ENCODE measurements at regions not wholly inside any gene's neighbourhood (a gene's known extent, or its start where the extent isn't known, plus 50 kb on each side); places are given as distances from the start of the nearest gene placed in this dataset.

DNA sequence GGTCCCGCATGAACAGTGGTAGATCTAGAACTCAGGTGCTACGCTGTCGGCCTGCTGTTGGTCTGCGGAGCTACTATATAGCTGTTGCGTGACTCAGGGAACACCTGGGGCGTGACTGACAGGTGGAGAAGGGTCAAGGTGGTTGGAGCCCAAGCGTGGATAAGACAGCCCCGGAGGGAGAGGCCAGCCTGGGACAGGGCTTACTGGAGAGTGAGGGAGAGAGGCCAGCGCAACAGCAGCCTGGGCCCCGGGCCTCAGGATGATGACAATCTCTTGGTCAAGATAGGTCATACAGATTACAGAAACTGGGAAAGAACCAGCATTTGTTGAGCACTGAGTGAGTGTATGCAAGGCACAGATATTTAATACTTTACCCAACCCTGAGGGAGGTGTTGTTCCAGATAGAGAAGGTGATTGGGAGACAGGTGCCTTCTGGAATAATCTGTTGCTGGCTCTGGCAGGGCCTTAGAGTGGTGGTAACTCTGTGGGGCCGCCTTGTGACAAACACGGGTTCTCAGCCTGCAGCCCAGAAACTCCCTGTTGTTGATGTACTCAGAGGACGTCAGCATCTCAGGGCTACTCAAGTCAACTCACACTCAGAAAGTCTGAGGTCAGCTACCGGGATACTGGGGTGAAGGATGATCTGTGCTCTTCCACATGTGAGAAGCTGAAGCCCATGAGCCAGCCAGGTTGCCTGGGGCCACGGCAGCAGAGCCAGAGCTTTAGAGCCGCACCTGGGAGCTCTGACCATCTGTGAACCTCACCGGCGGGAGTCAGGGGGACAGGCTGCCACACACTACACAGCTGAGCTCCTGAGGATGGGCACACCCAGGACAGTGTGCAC, 265.4 kb upstream of the HES1 start:
- TF ChIP-seq MAX (IDR thresholded peaks at IDR 0.05; ENCODE audit: low read depth, low read length), result no peak
- TF ChIP-seq POLR2A (IDR thresholded peaks at IDR 0.05; ENCODE audit: extremely low read depth, insufficient read length), result no peak
- TF ChIP-seq, protein P1, sequence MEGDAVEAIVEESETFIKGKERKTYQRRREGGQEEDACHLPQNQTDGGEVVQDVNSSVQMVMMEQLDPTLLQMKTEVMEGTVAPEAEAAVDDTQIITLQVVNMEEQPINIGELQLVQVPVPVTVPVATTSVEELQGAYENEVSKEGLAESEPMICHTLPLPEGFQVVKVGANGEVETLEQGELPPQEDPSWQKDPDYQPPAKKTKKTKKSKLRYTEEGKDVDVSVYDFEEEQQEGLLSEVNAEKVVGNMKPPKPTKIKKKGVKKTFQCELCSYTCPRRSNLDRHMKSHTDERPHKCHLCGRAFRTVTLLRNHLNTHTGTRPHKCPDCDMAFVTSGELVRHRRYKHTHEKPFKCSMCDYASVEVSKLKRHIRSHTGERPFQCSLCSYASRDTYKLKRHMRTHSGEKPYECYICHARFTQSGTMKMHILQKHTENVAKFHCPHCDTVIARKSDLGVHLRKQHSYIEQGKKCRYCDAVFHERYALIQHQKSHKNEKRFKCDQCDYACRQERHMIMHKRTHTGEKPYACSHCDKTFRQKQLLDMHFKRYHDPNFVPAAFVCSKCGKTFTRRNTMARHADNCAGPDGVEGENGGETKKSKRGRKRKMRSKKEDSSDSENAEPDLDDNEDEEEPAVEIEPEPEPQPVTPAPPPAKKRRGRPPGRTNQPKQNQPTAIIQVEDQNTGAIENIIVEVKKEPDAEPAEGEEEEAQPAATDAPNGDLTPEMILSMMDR (IDR thresholded peaks at IDR 0.05; ENCODE audit: low read depth, low read length), result no peak
- TF ChIP-seq MYC (IDR thresholded peaks at IDR 0.05; ENCODE audit: low read depth, low read length), result no peak
- no peak for DNase-seq (ENCODE audit: low read depth)
- no peak overlapping the region for H3K4me3 ChIP-seq (ENCODE audit: low read depth, low read length)

DNA sequence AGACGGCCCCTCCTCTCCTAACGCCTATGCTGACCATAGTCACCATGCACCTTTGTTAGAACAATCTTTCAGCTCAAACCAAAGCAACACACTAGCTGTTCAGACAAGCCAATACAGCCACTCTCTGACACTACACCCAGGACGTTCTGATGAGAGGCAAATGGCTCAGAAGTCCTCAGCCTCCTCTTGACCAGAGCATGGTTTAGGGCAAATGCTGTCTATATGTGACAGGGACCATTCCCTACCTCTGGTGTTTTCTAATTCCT, 264.8 kb upstream of the HES1 start:
- TF ChIP-seq MYC (IDR thresholded peaks at IDR 0.05; ENCODE audit: low read depth, low read length) (no peak), MAX (IDR thresholded peaks at IDR 0.05; ENCODE audit: low read depth, low read length) (no peak), POLR2A (IDR thresholded peaks at IDR 0.05; ENCODE audit: extremely low read depth, insufficient read length) (no peak)
- TF ChIP-seq, protein P1 (IDR thresholded peaks at IDR 0.05; ENCODE audit: low read depth, low read length), result no peak
- no peak overlapping the region for H3K4me3 ChIP-seq (ENCODE audit: low read depth, low read length)
- DNase-seq (ENCODE audit: low read depth), result no peak

GRCh38 chr3:193872265-193872753, 263.6 kb upstream of the HES1 start:
- H3K4me3 ChIP-seq (ENCODE audit: low read depth, low read length), result no peak overlapping the region
- no peak for TF ChIP-seq MAX (IDR thresholded peaks at IDR 0.05; ENCODE audit: low read depth, low read length)
- peak; percentile 66 for DNase-seq (ENCODE audit: low read depth)

- no peak for DNase-seq (ENCODE audit: low read depth)
- TF ChIP-seq, protein P1 (IDR thresholded peaks at IDR 0.05; ENCODE audit: low read depth, low read length), result no peak
- TF ChIP-seq POLR2A (IDR thresholded peaks at IDR 0.05; ENCODE audit: extremely low read depth, insufficient read length) (no peak), MAX (IDR thresholded peaks at IDR 0.05; ENCODE audit: low read depth, low read length) (no peak), MYC (IDR thresholded peaks at IDR 0.05; ENCODE audit: low read depth, low read length) (no peak)
- H3K4me3 ChIP-seq (ENCODE audit: low read depth, low read length), result no peak overlapping the region
Measured at GRCh38 chr3:193873426-193874201, 262.3 kb upstream of the HES1 start.

DNA sequence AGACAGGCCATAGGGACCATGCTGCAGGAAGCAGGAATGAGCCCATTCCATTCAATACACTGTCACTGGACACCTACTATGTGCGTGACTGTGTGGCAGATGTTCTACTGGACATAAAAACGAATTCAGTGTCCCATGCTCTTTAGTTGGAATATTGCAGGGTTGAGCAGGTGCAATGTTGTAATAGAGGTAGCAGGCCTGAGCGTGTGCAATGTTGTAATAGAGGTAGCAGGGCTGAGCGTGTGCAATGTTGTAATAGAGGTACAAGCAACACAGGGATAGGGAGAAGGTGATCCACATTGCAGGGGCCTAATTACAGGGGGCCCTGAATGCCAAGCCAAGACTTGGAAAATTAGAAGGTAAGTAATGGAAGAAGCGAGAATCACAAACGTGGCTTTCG, 261.4 kb upstream of the HES1 start:
- no peak overlapping the region for H3K4me3 ChIP-seq (ENCODE audit: low read depth, low read length)
- DNase-seq (ENCODE audit: low read depth), result no peak
- no peak for TF ChIP-seq MAX (IDR thresholded peaks at IDR 0.05; ENCODE audit: low read depth, low read length)
- TF ChIP-seq MYC (IDR thresholded peaks at IDR 0.05; ENCODE audit: low read depth, low read length), result no peak
- TF ChIP-seq, protein P1 (IDR thresholded peaks at IDR 0.05; ENCODE audit: low read depth, low read length), result no peak
- TF ChIP-seq POLR2A (IDR thresholded peaks at IDR 0.05; ENCODE audit: extremely low read depth, insufficient read length), result no peak

- H3K4me3 ChIP-seq (ENCODE audit: low read depth, low read length), result no peak overlapping the region
- no peak for DNase-seq (ENCODE audit: low read depth)
- TF ChIP-seq POLR2A (IDR thresholded peaks at IDR 0.05; ENCODE audit: extremely low read depth, insufficient read length) (no peak), MAX (IDR thresholded peaks at IDR 0.05; ENCODE audit: low read depth, low read length) (no peak)
Measured at GRCh38 chr3:193874997-193875593, 260.9 kb upstream of the HES1 start.
